ENCODE measurements at regions not wholly inside any gene's neighbourhood (a gene's known extent, or its start where the extent isn't known, plus 50 kb on each side); places are given as distances from the start of the nearest gene placed in this dataset.

GRCh38 chr2:7773362-7774360 lies 856.4 kb downstream of the RNF144A start:
- peak; percentile 41 for DNase-seq (ENCODE audit: low read depth)
- TF ChIP-seq CTCF (conservative IDR thresholded peaks at IDR 0.05; ENCODE audit: control insufficient read depth, insufficient read depth, low read depth, low read length): no peak
- no peak overlapping the region for H3K4me3 ChIP-seq (ENCODE audit: control insufficient read depth, low read depth, low read length)

- TF ChIP-seq CTCF (conservative IDR thresholded peaks at IDR 0.05; ENCODE audit: control insufficient read depth, insufficient read depth, low read depth, low read length): no peak
- H3K4me3 ChIP-seq (ENCODE audit: control insufficient read depth, low read depth, low read length): no peak overlapping the region
- DNase-seq (ENCODE audit: low read depth): no peak
Observed at GRCh38 chr2:7774481-7774880, 857.3 kb downstream of the RNF144A start.

GRCh38 chr2:7777668-7778067 lies 860.5 kb downstream of the RNF144A start:
- TF ChIP-seq CTCF (conservative IDR thresholded peaks at IDR 0.05; ENCODE audit: control insufficient read depth, insufficient read depth, low read depth, low read length): no peak
- DNase-seq (ENCODE audit: low read depth): no peak
- no peak overlapping the region for H3K4me3 ChIP-seq (ENCODE audit: control insufficient read depth, low read depth, low read length)

- no peak for DNase-seq (ENCODE audit: low read depth)
- H3K4me3 ChIP-seq (ENCODE audit: control insufficient read depth, low read depth, low read length): no peak overlapping the region
- TF ChIP-seq CTCF (conservative IDR thresholded peaks at IDR 0.05; ENCODE audit: control insufficient read depth, insufficient read depth, low read depth, low read length): no peak
Observed at GRCh38 chr2:7780321-7780720, 863.1 kb downstream of the RNF144A start.

GRCh38 chr2:7785700-7786099 lies 868.5 kb downstream of the RNF144A start:
- H3K4me3 ChIP-seq (ENCODE audit: control insufficient read depth, low read depth, low read length): no peak overlapping the region
- no peak for TF ChIP-seq CTCF (conservative IDR thresholded peaks at IDR 0.05; ENCODE audit: control insufficient read depth, insufficient read depth, low read depth, low read length)
- DNase-seq (ENCODE audit: low read depth): no peak

GRCh38 chr2:7788736-7789135 lies 871.5 kb downstream of the RNF144A start:
- no peak overlapping the region for H3K4me3 ChIP-seq (ENCODE audit: control insufficient read depth, low read depth, low read length)
- TF ChIP-seq CTCF (conservative IDR thresholded peaks at IDR 0.05; ENCODE audit: control insufficient read depth, insufficient read depth, low read depth, low read length): no peak
- no peak for DNase-seq (ENCODE audit: low read depth)

Data from fibroblast of mammary gland (primary cell).